Ishikawa (cell line): ENCODE measurements at regions not wholly inside any gene's neighbourhood (a gene's known extent, or its start where the extent isn't known, plus 50 kb on each side); places are given as distances from the start of the nearest gene placed in this dataset.

Source experiments
- CEBPB ChIP-seq: IDR thresholded peaks from 2 replicates; pipeline ENCODE4 v1.6.1; 2012
- CREB1 ChIP-seq: IDR thresholded peaks from 2 replicates; pipeline ENCODE4 v1.6.1; 2012; ENCODE audit warnings: low read depth
- EGR1 ChIP-seq: IDR thresholded peaks from 2 replicates; pipeline ENCODE4 v1.6.1; 2012
- EP300 ChIP-seq: IDR thresholded peaks from 2 replicates; pipeline ENCODE4 v1.6.1; 2012; ENCODE audit warnings: borderline replicate concordance
- FOXM1 ChIP-seq: IDR thresholded peaks from 2 replicates; pipeline ENCODE4 v1.6.1; 2012; ENCODE audit warnings: low read depth, borderline replicate concordance
- NFIC ChIP-seq: IDR thresholded peaks from 2 replicates; pipeline ENCODE4 v1.6.1; 2012
- RAD21 ChIP-seq: IDR thresholded peaks from 2 replicates; pipeline ENCODE4 v1.6.1; 2012; ENCODE audit warnings: low read depth
- TAF1 ChIP-seq: IDR thresholded peaks from 2 replicates; pipeline ENCODE4 v1.6.1; 2012; ENCODE audit warnings: low read depth, mild to moderate bottlenecking
- TCF12 ChIP-seq: IDR thresholded peaks from 2 replicates; pipeline ENCODE4 v1.6.1; 2012; ENCODE audit warnings: low read depth
- TEAD4 ChIP-seq: IDR thresholded peaks from 2 replicates; pipeline ENCODE4 v1.6.1; 2012
- YY1 ChIP-seq: IDR thresholded peaks from 2 replicates; pipeline ENCODE4 v1.6.1; 2012; ENCODE audit warnings: low read depth
- ZBTB7A ChIP-seq: IDR thresholded peaks from 2 replicates; pipeline ENCODE4 v1.6.1; 2012; ENCODE audit warnings: low read depth
- TF ChIP-seq, protein P1 (sequence below): IDR thresholded peaks from 2 replicates; pipeline ENCODE4 v1.6.1; 2012; ENCODE audit warnings: low read depth, mild to moderate bottlenecking
- TF ChIP-seq, protein P2 (sequence below): IDR thresholded peaks from 2 replicates; pipeline ENCODE4 v1.6.1; 2012
- TF ChIP-seq, protein P3 (sequence below): IDR thresholded peaks from 2 replicates; pipeline ENCODE4 v1.6.1; 2012

DNA sequence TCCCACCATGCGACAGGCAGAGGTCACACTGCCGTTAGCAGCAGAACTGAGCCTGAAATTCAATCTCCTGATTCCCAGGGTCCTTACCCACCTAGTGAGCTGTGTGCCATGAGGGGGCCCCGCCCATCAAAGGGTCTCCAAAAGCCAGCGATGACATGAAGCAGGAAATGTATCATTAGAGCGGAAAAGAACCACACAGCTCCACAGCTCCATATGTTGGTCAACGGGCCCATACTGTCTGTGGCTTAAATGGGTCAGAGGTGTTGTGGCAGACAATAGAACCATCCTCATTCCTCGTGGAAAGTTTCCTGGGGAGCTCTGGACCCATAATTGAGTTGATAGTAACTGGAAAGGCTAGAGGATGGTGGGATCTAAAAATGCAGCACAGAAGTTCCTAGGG is 68.1 kb upstream of the PODXL start:
- TF ChIP-seq YY1 (no peak), TEAD4 (no peak), TAF1 (no peak), NFIC (no peak), RAD21 (no peak), CEBPB (no peak), EP300 (no peak), CREB1 (no peak), ZBTB7A (no peak)
- TF ChIP-seq, protein P1, sequence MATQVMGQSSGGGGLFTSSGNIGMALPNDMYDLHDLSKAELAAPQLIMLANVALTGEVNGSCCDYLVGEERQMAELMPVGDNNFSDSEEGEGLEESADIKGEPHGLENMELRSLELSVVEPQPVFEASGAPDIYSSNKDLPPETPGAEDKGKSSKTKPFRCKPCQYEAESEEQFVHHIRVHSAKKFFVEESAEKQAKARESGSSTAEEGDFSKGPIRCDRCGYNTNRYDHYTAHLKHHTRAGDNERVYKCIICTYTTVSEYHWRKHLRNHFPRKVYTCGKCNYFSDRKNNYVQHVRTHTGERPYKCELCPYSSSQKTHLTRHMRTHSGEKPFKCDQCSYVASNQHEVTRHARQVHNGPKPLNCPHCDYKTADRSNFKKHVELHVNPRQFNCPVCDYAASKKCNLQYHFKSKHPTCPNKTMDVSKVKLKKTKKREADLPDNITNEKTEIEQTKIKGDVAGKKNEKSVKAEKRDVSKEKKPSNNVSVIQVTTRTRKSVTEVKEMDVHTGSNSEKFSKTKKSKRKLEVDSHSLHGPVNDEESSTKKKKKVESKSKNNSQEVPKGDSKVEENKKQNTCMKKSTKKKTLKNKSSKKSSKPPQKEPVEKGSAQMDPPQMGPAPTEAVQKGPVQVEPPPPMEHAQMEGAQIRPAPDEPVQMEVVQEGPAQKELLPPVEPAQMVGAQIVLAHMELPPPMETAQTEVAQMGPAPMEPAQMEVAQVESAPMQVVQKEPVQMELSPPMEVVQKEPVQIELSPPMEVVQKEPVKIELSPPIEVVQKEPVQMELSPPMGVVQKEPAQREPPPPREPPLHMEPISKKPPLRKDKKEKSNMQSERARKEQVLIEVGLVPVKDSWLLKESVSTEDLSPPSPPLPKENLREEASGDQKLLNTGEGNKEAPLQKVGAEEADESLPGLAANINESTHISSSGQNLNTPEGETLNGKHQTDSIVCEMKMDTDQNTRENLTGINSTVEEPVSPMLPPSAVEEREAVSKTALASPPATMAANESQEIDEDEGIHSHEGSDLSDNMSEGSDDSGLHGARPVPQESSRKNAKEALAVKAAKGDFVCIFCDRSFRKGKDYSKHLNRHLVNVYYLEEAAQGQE: no peak
- TF ChIP-seq, protein P2, sequence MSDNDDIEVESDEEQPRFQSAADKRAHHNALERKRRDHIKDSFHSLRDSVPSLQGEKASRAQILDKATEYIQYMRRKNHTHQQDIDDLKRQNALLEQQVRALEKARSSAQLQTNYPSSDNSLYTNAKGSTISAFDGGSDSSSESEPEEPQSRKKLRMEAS: no peak

DNA sequence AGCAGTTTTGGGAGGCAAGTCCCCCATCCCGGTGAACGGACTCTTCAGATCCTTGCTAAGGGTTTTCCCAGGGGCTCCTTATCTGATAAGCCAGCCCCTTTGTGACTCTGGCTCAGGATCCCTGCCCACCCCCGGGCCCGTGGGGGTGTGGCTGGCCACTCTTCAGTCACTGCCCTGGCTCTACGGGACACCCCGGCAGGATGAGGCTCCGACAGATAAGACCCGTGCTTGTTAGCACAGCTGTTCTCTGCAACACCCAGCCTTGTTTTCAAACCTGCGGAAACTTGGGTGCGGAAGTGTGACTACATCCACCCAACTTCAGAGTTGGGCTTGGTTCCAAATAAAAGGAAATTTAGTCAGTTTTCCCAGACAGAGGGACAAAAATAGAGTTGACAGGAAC is 66.7 kb upstream of the PODXL start:
- TF ChIP-seq NFIC: no peak
- TF ChIP-seq CEBPB: no peak
- no peak for TF ChIP-seq TAF1
- no peak for TF ChIP-seq EP300
- no peak for TF ChIP-seq ZBTB7A
- no peak for TF ChIP-seq EGR1
- TF ChIP-seq CREB1: no peak
- no peak for TF ChIP-seq RAD21

DNA sequence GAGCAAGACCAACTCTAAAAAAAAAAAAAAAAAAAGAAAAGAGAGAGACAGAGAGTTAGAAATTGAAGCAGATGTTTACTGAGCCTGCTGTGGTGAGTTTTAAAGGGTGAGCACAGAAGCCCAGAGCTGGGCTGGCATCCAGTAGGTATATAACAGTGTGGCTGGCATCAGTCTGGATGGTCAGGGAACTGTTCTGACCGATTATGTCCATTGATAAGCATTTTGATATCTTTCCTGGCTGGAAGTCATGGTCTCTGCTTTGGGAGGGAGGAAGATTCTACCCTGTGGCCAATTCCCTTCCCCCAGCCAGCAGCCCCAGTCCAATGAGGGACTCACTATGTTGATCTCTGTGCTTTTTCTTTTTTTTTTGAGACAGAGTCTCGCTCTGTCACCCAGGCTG is 65.2 kb upstream of the PODXL start:
- TF ChIP-seq FOXM1 (no peak), NFIC (no peak), CEBPB (no peak), TEAD4 (no peak)
- TF ChIP-seq, protein P1: no peak

DNA sequence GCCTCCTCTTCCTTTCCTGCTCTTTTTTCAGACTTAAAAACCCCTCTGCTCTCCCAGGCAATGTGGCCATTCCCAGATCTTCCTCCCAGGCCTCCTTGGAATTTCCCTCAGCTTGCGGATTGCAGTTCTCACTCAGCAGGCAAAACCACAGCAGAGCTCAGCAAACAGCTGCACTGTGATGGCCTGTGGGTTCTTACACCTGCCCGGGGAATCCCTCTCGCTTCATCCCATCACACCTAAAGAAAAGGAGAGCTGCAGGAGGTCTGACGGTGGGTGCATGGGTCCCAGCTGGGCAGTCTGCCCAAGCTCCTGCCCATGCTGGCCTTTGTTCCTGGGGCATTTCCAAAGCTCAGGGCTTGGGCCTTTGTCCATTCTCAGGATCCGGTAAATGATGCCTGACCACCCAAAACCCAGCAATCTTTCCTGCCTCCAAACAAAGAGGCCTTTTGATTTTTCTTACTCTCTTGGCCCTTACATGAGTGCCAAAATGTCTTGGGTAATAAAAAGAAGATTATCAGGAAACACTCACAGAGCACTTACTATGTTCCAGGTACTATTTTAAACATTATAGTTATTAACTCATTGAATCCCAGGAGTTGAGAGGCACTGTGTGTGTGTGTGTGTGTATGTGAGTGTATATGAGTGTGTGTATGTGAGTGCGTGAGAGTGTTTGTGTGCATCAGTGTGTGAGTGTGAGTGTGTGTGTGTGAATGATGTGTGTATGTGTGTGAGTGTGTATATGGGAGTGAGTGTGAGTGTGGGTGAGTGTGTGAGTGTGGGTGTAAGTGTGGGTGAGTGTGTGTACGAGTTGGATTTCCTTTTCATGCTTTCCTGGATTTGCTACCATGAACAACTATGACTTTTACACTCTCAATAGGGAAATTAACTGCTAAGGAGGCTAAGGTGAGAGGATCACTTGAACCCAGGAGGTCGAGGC is 64.5 kb upstream of the PODXL start:
- TF ChIP-seq YY1 (no peak), TEAD4 (peak; percentile 61; the same call in 1 of the 2 replicates), EP300 (peak; percentile 75; the same call in 1 of the 2 replicates), TCF12 (peak; percentile 78), CREB1 (no peak), EGR1 (no peak), NFIC (peak; percentile 72), RAD21 (peak; percentile 1; the same call in 1 of the 2 replicates), ZBTB7A (no peak), CEBPB (no peak; the same call in 1 of the 2 replicates), TAF1 (no peak), FOXM1 (0 out of 2 replicates have a peak, but pooled peaks have one; percentile 41)
- TF ChIP-seq, protein P3, sequence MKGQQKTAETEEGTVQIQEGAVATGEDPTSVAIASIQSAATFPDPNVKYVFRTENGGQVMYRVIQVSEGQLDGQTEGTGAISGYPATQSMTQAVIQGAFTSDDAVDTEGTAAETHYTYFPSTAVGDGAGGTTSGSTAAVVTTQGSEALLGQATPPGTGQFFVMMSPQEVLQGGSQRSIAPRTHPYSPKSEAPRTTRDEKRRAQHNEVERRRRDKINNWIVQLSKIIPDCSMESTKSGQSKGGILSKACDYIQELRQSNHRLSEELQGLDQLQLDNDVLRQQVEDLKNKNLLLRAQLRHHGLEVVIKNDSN: no peak
- TF ChIP-seq, protein P1: no peak
- TF ChIP-seq, protein P2: 0 out of 2 replicates have a peak, but pooled peaks have one; percentile 33
